Fibroblast of peridontal ligament (primary cell): ENCODE measurements at regions not wholly inside any gene's neighbourhood (a gene's known extent, or its start where the extent isn't known, plus 50 kb on each side); places are given as distances from the start of the nearest gene placed in this dataset.

ENCODE experiments used
- DNase-seq: peaks from one replicate; pipeline ENCODE4 v3.0.0-alpha.2; 2010; ENCODE audit errors: extremely low read depth

DNA sequence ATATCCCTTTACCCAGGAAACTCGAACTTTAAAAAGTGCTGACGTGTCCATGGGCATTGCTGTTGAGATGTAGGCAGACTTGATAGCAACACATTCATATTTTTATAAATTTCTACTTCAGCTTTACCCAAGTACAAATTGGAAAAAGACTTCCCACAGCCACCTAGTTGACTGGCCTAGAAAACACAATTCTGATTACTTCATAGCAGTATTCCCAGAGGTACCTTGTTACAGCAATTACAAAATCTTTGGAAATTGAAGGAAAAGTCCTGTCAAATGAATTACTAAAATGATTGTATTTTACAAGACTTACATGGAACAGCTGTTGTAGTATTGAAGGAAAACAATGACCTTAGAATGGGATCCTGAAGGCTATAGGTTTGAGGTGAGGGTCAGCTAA, 130.7 kb upstream of the NREP start:
- DNase-seq: peak; percentile 57

DNA sequence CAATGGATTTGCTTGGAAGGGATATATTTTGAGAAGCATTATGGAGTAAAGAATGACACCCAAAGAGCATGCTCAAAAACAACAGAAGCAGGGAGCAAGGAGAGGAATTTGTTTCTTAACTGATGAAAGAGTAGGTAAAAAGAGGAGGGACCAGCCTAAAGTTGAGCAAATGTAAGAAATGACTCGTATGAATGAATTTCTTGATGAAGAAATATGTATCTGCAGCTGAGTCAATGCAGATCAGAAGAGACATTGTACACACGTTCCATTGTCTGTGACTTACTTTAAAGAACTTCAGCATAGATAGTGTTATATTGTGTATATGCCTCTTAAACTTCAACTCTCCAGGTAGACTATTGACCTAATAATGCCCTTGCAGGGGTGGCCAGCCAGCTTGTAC, 112.7 kb upstream of the NREP start:
- DNase-seq: peak; percentile 61

DNA sequence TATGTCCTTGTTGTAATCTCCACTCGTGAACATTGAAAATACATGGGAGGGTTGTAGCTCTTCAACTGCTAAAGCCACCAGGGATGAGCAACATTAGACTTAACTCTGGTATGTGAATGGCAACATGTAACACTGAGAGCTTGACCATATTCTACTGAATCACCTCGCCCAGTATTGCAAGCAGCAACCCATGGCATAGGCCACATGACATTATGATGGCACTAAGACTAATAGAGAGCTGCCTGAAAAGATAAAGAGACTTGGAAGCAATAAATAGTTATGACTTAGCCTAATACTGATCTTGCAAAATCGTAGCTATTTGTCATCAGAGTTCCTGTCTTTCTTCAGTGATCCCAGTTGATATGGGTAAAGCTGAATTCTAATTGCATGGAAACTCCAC, 108.4 kb upstream of the NREP start:
- no peak for DNase-seq

DNA sequence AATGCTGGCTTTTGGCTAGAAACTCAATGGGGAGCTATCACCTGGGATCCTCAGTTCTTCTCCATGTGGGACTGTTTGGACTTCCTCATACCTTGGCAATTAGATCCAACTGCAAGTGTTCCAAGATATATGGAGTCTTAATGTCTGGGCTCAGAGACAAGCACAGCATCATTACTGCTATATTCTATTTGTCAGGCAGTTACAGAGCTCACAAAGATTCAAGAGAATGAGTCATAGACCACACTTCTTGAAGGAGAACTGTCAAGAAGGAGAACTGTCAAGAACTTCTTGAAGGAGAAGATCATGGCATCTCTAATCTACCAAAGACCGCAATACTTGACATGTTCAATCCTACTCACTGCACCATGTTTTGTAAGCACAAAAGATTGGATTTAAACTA, 106.8 kb upstream of the NREP start:
- DNase-seq: no peak

DNA sequence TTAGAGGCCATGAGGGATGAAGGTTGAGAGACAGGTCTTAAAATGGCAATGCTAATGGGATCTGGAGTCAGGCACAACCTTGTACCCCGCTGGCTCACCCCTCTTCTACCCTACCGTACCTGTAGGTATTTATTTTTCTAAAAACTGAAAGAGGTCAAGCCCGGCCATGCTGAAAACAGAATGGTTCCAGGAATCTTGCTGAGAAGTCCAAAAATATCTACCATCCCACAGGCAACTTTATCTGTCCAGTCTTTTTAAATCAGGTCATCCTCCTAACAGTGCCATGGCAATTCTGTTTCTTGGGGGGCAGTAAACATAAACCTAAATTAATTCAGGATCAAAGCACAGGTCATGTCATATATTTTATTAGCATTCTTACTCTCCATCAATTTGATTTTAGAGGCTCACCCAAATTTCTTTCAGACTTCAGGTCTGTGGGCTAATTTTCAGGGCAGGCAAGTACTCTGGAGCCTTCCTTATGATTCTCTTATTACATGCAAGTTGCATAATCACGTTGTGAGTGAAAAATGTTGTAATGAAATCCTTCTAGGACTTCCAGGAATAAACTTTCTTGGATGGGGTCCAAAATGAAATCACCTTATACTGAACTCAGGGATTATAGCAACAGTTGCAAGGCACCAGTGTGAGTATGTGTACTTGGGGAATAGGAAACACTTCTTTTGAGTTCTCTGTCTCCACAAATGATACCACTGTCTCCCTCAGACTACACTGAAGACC, 102.7 kb upstream of the NREP start:
- peak; percentile 95 for DNase-seq

DNA sequence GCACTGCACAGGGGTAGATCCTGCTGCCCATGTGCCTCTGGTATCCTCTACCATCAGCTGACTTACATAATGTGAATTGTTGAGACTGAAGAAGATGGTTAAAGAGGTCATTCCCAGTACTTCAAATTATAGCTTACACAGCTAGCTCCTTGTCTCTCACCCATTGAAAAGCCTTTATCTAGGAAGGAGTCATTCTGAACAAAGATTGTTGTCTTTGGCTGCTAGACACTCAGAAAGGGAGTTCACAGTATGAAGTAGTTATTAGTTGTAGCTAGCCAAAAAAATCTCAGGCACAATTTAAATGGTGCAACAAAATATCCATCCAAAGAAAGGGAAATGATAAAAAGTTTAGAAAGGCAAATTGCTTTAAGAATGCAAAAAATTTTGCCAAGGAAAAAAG, 102.0 kb upstream of the NREP start:
- DNase-seq: peak; percentile 76

DNA sequence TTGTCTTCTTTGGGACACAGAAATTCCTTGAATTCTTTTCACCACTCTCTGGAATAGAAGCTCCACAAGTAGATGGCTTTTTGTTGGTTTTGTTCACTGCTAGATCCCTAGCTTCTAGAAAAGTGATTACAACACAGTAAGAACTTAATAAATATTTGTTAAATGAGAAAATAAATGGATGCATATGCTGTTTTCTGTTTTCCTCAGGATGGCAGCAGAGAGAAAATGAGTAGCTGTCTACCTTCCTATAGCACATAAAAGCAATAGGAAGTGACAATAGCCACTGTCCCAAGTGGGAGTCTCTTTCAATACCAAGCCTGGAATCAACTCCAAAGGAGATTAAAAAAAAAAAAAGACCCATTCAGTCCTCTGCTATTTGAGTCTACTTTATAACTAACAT, 100.6 kb upstream of the NREP start:
- no peak for DNase-seq

DNA sequence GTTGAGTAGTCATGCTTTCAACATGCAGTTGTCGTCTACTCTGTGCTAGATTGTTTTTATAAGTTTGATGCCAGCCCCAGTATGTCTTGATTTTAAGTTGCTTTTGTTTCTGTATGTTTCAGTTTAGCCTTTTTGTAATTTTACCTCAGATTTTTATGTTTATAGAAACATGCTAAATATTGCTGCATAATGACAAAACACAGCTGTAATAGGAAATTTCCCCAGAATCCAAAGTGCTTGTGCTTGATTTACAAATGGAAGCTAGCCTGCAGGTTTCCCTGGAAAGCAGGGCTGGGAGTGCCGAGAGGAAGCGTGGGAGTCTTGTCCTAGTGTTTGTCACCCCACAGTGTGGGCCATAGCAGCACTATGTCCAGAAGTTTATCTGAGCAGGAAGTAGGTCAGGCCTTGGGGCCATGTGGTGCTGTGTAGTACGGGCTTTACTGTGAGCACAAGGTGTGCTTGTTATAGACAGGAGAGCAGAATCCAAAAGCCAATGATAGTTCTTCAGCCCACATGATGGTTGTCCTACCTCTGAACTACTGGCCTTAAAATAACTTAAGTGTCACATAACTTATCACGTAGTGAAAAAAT, 100.0 kb upstream of the NREP start:
- no peak for DNase-seq

DNA sequence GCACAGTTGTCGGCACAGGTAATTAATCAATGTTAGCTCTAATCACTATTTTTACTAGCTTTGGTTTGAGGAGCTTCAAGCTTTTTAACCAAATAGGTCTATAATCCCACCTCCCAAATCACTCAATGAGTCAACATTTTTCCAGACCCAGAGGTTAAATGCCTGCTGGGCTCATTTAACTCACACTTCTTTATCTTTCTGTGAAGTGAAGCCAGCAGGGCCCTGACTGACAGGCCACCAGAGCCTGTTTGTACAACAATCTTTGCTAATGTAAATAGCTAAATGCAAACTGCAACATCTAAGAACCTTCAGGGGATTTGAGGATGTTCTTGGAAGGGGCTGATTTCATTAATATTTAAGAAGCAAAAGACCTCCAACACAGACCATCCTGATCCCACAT, 98.4 kb upstream of the NREP start:
- DNase-seq: no peak

DNA sequence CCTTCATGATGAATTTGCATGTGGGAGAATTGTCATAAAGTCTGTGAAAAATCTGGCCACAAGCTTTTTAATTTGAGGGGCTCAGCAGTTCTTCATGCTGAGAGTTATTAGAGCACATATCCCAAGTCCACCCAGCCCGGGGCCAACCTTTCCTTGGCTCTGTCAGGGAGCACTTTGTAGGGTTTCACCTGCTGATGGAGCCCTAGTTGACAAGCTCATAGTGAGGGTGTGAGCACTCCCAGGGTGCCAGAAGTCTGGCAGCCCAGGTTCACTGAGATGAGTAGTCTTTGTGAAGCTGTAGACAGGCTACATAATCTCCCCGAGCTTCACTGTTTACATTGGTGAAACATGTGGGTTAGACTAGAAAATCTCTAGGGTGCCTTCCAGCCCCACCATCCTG, 97.2 kb upstream of the NREP start:
- peak; percentile 25 for DNase-seq

DNA sequence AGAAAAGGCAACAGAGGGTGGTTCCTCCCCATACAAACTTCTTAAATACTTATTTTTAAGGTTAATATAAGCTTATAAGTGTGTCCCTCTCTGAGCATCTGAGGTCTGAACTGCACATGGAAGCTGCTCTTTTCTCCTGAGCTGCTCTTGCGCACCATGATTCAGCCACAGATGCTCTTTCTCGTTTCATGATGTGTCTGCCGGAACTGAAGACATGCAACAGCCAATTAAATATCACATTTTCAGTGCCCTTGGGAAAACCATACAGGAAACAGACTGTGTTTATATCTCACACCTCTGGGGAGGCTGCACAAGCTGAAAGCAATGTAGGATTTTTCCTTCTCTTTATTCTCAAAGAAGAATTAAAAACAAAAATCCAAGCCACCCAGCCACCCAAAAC, 96.8 kb upstream of the NREP start:
- DNase-seq: no peak

DNA sequence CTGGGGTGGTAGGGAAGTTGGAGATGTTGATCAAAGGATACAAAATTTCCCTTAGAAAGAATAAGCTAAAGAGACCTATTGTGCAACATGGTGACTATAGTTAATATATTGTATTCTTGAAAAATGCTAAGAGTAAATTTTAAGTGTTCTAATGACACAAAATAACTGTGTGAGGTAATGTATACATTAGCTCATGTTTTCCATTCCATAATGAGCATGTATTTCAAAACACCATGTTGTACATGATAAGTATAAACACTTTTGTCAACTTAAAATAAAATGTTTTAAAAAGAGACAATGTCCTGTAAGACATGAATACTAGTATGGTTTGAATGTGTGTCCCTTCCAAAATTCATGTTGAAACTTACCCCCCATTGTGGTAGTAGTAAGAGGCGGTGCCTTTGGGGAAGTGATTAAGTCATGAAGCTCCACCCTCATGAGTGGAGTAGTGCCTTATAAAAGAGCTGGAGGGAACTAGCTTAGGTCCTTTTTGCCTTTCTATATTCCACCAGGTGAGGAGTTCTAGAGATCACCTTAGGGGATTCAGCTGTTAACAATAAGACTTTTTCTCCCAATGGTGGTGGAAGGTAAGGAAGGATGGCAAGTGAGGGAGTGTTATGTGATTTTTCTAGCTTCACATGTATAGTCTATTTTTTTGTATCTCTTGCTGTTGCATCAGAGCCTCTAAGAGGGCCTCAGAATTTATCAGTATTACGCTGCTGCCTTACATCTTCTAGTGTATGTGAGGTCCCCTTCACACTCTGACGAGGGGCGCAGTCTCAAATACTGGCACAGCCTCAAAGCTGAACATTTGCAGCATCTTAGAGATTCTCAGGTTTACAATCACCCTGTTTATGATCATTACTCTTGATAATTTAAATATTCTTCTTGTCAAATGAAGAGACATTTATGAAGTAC, 94.9 kb upstream of the NREP start:
- no peak for DNase-seq

DNA sequence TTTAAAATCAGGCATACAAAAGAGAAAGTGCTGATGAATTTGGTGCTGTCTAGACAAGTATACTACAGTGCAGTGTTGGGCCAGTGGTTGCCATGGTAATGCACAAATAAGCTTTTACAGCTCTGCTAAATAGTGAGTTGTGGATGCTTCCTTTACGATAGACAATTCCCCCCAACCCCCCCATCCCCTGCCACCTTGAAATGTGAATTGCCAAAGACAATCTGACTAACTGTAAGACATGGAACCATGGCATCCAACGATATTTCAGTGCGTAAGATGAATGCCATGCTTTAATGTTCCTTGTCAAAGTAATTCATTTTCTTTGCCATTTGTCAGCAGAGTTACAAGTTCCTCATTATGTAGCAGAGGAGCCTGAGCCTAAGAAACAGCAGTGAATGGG, 91.5 kb upstream of the NREP start:
- no peak for DNase-seq

DNA sequence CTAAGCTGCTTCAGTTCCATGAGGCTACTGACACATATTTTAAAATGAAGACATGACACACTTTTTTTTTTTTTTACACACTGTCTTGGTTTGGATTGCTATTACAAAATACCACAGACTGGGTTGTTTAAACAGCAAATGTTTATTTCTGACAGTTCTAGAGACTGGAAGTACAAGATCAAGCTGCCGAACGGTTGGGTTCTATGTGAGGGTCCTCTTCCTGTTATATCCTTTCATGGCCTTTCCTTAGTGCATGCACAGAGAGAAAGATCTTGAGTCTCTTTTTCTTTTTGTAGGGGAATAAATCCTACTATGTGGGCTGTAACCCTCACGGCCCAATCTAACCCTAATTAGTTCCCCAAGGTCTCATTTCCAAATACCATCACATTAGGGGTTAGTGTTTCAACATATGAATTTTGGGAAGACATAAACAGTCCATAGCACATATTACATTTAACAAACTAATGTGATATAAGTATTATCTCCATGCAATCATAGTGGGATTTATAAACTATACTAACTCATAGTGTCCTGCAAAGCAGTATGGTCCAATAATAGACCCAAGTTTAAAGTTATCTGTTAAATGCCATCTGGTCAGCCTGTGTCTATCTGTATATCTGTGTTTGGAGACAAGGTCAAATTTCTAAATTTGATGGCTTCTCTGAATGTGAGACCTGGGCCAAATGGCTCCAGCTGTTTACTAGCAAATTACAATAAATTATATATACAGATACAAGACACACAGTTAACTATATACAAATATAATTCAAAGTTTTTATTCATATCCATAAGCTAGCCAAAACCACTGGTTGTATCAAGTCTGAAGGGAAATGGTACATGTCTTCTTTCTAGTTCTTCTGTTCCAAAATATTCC, 90.3 kb upstream of the NREP start:
- DNase-seq: no peak

DNA sequence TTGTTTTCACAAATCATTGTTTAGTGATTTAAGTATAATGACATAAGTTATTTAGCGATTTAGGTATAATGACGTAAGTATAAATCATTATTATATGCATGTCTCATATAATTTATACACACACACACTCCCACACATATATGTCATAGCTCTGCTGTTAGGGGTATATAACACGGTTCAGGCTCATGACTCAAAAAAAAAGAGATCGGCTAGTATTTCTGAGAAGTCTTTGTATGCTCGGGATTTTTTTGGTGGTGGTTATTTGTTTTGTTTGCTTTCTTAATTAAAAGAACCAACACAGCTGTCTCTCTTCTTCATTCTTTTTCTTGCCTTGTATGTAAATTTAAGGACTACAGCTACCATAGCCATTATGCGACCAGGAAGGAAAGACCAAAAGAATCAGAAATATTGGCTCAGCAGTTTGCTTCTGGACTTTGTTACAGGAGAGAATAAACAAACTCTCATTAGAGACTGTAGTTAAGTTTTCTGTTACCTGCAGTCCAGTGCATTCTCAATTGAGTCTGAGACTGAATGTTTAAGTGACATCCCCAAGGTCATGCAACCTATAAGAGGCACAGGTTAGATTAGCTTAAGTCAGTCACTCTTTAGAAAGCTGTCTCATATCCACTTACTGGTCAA, 83.2 kb upstream of the NREP start:
- no peak for DNase-seq

DNA sequence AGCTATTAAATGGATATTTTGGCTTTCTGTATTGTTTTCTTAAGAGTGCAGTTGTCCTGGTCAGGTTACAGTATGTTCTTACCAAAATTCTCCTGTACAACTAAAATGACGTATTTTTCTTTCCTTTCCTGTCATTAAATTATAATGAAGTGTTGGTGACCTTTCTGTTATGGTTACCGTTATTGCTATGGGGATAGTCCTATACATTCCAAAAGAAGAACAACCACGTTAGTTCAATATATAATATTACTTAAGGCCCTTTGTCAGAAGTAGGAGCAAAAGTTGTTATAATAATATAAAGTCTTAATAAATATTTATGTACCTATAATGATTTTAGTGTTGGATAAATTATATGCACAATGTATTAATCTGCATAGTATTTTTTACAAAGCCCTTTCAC, 82.4 kb upstream of the NREP start:
- DNase-seq: no peak

DNA sequence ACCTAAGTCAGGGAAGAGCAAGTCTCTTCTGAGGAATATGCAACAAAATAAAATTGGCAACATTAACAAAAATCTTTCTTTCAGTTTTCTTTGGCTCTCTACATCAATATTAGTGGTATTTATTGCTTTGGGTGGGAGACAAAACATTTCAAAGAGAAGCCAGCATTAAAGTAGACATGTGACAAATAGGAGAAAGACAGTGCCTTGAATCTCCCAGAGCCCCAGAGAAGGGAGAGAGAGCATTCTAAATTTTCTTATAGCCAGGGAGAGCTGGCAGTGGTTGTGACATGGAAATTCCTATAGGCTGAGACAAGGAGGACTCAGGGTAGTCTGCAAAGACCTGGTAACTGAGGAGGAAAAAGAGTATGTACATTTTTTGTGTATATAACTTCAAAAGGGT, 79.4 kb upstream of the NREP start:
- DNase-seq: no peak

DNA sequence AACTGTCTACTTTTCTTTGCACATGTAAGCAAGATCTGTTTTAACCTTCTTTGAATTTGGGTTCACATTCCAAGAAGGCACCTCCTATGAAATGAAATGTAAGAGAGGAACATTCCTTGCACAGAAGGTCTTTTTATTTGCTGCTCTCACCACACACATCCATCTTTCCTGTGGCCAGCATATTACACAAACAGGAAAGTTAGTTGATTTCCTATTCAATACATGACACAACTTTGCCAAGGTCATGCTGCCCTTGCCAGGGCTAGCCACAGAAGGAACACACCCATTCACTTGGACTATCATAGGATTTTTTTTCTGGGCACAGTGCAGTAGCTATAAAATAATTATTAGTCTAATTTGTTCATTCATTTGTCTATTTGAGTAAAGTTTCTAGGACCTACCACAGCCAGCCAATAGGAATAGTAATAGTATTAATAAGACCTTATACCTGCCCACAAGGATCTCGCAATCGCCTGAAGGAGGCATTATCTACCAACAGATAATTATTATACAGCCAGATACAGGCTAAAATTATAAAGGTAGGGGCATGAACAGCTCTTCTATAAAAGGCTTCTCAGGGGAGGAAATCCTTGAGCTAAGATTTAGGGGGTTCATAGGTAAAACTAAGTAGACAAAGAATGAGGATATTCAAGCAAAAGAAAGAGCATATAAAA, 78.1 kb upstream of the NREP start:
- no peak for DNase-seq

DNA sequence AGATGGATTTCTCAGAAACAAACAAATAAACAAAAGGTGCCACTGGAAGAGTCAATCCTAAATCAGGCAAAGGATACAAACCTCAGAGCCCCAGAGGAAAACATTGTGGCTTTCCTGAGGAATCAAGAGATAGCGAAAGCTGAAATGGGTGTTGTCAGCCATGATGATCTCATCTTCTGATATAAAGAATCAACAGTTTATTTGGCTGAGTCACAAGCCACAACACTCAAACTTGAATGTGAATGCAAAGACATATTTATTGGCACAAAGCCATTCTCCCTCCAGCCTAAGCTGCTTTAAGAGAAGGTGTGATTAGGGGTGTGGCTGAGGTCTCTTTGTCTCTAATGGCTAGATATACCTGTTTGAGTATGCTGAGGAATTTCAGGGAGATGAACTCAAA, 73.3 kb upstream of the NREP start:
- peak; percentile 29 for DNase-seq

DNA sequence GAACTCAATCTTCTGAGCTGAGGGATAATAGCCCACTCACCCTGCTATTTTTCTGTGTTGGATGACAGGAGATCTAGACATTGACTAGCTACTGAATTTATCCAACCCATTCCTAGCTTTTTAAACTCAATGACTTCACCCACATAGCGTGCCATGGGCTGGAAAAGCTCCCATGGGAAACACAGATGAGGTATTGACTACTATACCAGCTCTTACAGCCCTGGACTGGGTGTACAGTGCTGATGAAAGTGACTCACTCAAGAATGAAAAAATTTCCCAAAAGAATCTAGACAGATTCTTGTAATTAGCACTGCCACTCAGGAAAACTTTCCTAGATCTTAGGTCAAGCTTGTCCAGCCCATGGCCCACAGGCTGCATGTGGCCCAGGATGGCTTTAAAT, 72.7 kb upstream of the NREP start:
- peak; percentile 91 for DNase-seq

DNA sequence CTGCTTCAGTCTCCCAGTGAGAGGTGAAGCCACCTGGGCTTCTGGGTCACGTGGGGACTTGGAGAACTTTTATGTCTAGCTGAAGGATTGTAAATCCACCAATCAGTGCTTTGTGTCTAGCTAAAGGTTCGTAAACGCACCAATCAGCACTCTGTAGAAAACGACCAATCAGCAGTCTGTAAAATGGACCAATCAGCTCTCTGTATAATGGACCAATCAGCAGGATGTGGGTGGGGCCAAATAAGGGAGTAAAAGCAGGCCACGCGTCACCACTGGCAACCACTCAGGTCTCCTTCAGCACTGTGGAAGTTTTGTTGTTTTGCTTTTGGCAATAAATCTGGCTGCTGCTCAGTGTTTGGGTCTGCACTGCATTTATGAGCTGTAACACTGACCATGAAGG, 69.1 kb upstream of the NREP start:
- no peak for DNase-seq
